ENCODE measurements at regions not wholly inside any gene's neighbourhood (a gene's known extent, or its start where the extent isn't known, plus 50 kb on each side); places are given as distances from the start of the nearest gene placed in this dataset.

DNA sequence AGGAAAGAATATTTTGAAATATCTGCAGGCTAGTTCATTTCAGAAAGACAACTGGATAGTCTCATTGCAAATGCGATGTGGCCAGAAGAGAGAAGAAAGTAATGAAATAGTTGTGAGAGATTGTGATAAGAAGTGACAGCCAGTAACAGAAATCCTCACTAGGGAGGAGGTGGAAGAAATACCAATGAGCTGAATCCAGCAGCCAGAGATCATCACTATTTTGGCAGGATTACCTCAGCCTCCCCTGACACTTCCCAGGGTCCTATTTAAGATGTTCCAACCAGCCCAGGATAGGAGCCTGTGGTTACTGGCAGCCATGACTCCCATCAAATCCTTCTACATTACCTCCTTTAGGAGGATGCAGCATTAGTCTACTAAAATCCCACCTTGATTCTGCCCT lies 76.7 kb upstream of the ARHGAP24 start:
- no peak for TF ChIP-seq POLR2A (IDR thresholded peaks at IDR 0.05)
- no peak for TF ChIP-seq POLR2AphosphoS5 (IDR thresholded peaks at IDR 0.05)
- TF ChIP-seq CTCF (IDR thresholded peaks at IDR 0.05 in 8 of 11, conservative IDR thresholded peaks at IDR 0.05 in 3 of 11), result no peak
